ENCODE measurements at regions not wholly inside any gene's neighbourhood (a gene's known extent, or its start where the extent isn't known, plus 50 kb on each side); places are given as distances from the start of the nearest gene placed in this dataset.

GRCh38 chr1:5717031-5717682, 275.1 kb downstream of the NPHP4 start:
- TF ChIP-seq CTCF (IDR thresholded peaks at IDR 0.05; ENCODE audit: borderline replicate concordance, extremely low read depth, low read length, poor library complexity, severe bottlenecking), result no peak
- TF ChIP-seq EZH2 (IDR thresholded peaks at IDR 0.05; ENCODE audit: borderline replicate concordance, low read depth, low read length, severe bottlenecking), result no peak
- no peak for ATAC-seq (ENCODE audit: insufficient read depth, low read depth)
- Histone ChIP-seq H2AFZ (ENCODE audit: low read depth, low read length) (no peak overlapping the region), H3K36me3 (ENCODE audit: insufficient read depth, low read length) (no peaks in the 10 kb centered on the region), H3K4me2 (ENCODE audit: insufficient read depth, low read length) (no peak overlapping the region), H3K27me3 (ENCODE audit: insufficient read depth, low read length, poor library complexity) (no peaks in the 10 kb centered on the region), H3K4me3 (ENCODE audit: low read depth in 1 of 2, low read length in 2 of 2) (no peak overlapping the region), H3K4me1 (ENCODE audit: insufficient read depth, low read length) (no peaks in the 10 kb centered on the region), H3K9ac (ENCODE audit: low read depth, low read length) (no peak overlapping the region), H3K27ac (ENCODE audit: low read length) (no peak overlapping the region), H4K20me1 (ENCODE audit: insufficient read depth, low read length) (no peaks in the 10 kb centered on the region), H3K9me3 (ENCODE audit: insufficient read depth, low read length, severe bottlenecking) (peaks cover 5% of the 10 kb centered on the region), H3K79me2 (ENCODE audit: insufficient read depth, low read length) (no peaks in the 10 kb centered on the region)
- DNase-seq, result no peak

GRCh38 chr1:5716126-5716525, 276.1 kb downstream of the NPHP4 start:
- no peaks in the 10 kb centered on the region for H3K79me2 ChIP-seq (ENCODE audit: insufficient read depth, low read length)
- no peak overlapping the region for H2AFZ ChIP-seq (ENCODE audit: low read depth, low read length)
- no peaks in the 10 kb centered on the region for H3K36me3 ChIP-seq (ENCODE audit: insufficient read depth, low read length)
- H3K27ac ChIP-seq (ENCODE audit: low read length), result no peak overlapping the region
- H3K27me3 ChIP-seq (ENCODE audit: insufficient read depth, low read length, poor library complexity), result no peaks in the 10 kb centered on the region
- peaks cover 5% of the 10 kb centered on the region for H3K9me3 ChIP-seq (ENCODE audit: insufficient read depth, low read length, severe bottlenecking)
- DNase-seq (no peak), ATAC-seq (ENCODE audit: insufficient read depth, low read depth) (no peak)
- no peak overlapping the region for H3K4me2 ChIP-seq (ENCODE audit: insufficient read depth, low read length)
- TF ChIP-seq EZH2 (IDR thresholded peaks at IDR 0.05; ENCODE audit: borderline replicate concordance, low read depth, low read length, severe bottlenecking) (no peak), CTCF (IDR thresholded peaks at IDR 0.05; ENCODE audit: borderline replicate concordance, extremely low read depth, low read length, poor library complexity, severe bottlenecking) (no peak)
- no peaks in the 10 kb centered on the region for H4K20me1 ChIP-seq (ENCODE audit: insufficient read depth, low read length)
- H3K4me3 ChIP-seq (ENCODE audit: low read depth in 1 of 2, low read length in 2 of 2), result no peak overlapping the region
- no peaks in the 10 kb centered on the region for H3K4me1 ChIP-seq (ENCODE audit: insufficient read depth, low read length)
- H3K9ac ChIP-seq (ENCODE audit: low read depth, low read length), result no peak overlapping the region

GRCh38 chr1:5713101-5714010, 278.9 kb downstream of the NPHP4 start:
- Histone ChIP-seq H4K20me1 (ENCODE audit: insufficient read depth, low read length) (no peaks in the 10 kb centered on the region), H3K4me1 (ENCODE audit: insufficient read depth, low read length) (no peaks in the 10 kb centered on the region), H3K27ac (ENCODE audit: low read length) (no peak overlapping the region), H2AFZ (ENCODE audit: low read depth, low read length) (no peak overlapping the region), H3K36me3 (ENCODE audit: insufficient read depth, low read length) (no peaks in the 10 kb centered on the region), H3K9me3 (ENCODE audit: insufficient read depth, low read length, severe bottlenecking) (peaks cover 5% of the 10 kb centered on the region), H3K4me3 (ENCODE audit: low read depth in 1 of 2, low read length in 2 of 2) (no peak overlapping the region), H3K79me2 (ENCODE audit: insufficient read depth, low read length) (no peaks in the 10 kb centered on the region), H3K27me3 (ENCODE audit: insufficient read depth, low read length, poor library complexity) (no peaks in the 10 kb centered on the region), H3K9ac (ENCODE audit: low read depth, low read length) (no peak overlapping the region), H3K4me2 (ENCODE audit: insufficient read depth, low read length) (no peak overlapping the region)
- ATAC-seq (ENCODE audit: insufficient read depth, low read depth), result no peak
- DNase-seq, result no peak
- TF ChIP-seq CTCF (IDR thresholded peaks at IDR 0.05; ENCODE audit: borderline replicate concordance, extremely low read depth, low read length, poor library complexity, severe bottlenecking) (no peak), EZH2 (IDR thresholded peaks at IDR 0.05; ENCODE audit: borderline replicate concordance, low read depth, low read length, severe bottlenecking) (no peak)
